DOHH2 (cell line): ENCODE measurements at regions not wholly inside any gene's neighbourhood (a gene's known extent, or its start where the extent isn't known, plus 50 kb on each side); places are given as distances from the start of the nearest gene placed in this dataset.

Source experiments
- H3F3A ChIP-seq: fragments of 200-600 bp; sonication (generic), shearing (Covaris generic); 2 replicates; pipeline ENCODE4 v1.6.0; 2016; ENCODE audit warnings: antibody characterized with exemption, mild to moderate bottlenecking; ENCODE audit not compliant: control insufficient read depth, insufficient read depth
- H3K27ac ChIP-seq: fragments of 200-600 bp; sonication (generic); 2 replicates; pipeline ENCODE4 v1.5.1; 2014; ENCODE audit warnings: low read depth, mild to moderate bottlenecking, low read length, moderate library complexity
- H3K27me3 ChIP-seq: fragments of 200-600 bp; sonication (generic); 2 replicates; pipeline ENCODE4 v1.6.1; 2014; ENCODE audit warnings: mild to moderate bottlenecking, low read length, mixed read lengths; ENCODE audit not compliant: control insufficient read depth
- H3K36me3 ChIP-seq: fragments of 200-600 bp; sonication (generic); 2 replicates; pipeline ENCODE4 v1.6.1; 2014; ENCODE audit warnings: mild to moderate bottlenecking, low read length, moderate library complexity, mixed read lengths; ENCODE audit not compliant: control insufficient read depth
- H3K4me1 ChIP-seq: fragments of 200-600 bp; sonication (generic); 2 replicates; pipeline ENCODE4 v1.6.1; 2014; ENCODE audit warnings: mild to moderate bottlenecking, low read length, mixed read lengths; ENCODE audit not compliant: control insufficient read depth
- H3K4me2 ChIP-seq: fragments of 200-600 bp; sonication (generic); 2 replicates; pipeline ENCODE4 v1.6.0; 2014; ENCODE audit warnings: mild to moderate bottlenecking, low read length, moderate library complexity
- H3K4me3 ChIP-seq: fragments of 200-600 bp; sonication (generic); 2 replicates; pipeline ENCODE4 v1.5.1; 2014; ENCODE audit warnings: mild to moderate bottlenecking, low read length, mixed read lengths
- H3K79me2 ChIP-seq: fragments of 200-600 bp; sonication (generic); 2 replicates; pipeline ENCODE4 v1.6.1; 2014; ENCODE audit warnings: mild to moderate bottlenecking, low read length, mixed read lengths; ENCODE audit not compliant: control insufficient read depth
- H3K9me2 ChIP-seq: fragments of 200-600 bp; sonication (generic); replicated peaks from 2 replicates; pipeline ENCODE4 v1.6.1; 2014; ENCODE audit warnings: mild to moderate bottlenecking, low read length, mixed read lengths; ENCODE audit not compliant: control insufficient read depth
- H3K9me3 ChIP-seq: fragments of 200-600 bp; sonication (generic); 2 replicates; pipeline ENCODE4 v1.6.1; 2014; ENCODE audit warnings: antibody characterized with exemption, low read length, mixed read lengths; ENCODE audit not compliant: control insufficient read depth, insufficient read depth
- H4K20me1 ChIP-seq: fragments of 200-600 bp; sonication (generic); 2 replicates; pipeline ENCODE4 v1.6.0; 2014; ENCODE audit warnings: low read depth, mild to moderate bottlenecking, antibody characterized with exemption, low read length, moderate library complexity; ENCODE audit not compliant: control insufficient read depth, insufficient read depth
- EZH2phosphoT487 ChIP-seq: fragments of 200-600 bp; sonication (generic); IDR thresholded peaks from 2 replicates; pipeline ENCODE4 v1.6.1; 2017; ENCODE audit warnings: borderline replicate concordance, mild to moderate bottlenecking, antibody characterized with exemption, low read length, moderate library complexity, mixed read lengths
- TF ChIP-seq, protein P1 (sequence below): fragments of 200-600 bp; sonication (generic); IDR thresholded peaks from one replicate; pipeline ENCODE4 v1.5.1; 2014; ENCODE audit warnings: antibody characterized with exemption, mild to moderate bottlenecking, low read depth, low read length; ENCODE audit not compliant: poor library complexity, severe bottlenecking

DNA sequence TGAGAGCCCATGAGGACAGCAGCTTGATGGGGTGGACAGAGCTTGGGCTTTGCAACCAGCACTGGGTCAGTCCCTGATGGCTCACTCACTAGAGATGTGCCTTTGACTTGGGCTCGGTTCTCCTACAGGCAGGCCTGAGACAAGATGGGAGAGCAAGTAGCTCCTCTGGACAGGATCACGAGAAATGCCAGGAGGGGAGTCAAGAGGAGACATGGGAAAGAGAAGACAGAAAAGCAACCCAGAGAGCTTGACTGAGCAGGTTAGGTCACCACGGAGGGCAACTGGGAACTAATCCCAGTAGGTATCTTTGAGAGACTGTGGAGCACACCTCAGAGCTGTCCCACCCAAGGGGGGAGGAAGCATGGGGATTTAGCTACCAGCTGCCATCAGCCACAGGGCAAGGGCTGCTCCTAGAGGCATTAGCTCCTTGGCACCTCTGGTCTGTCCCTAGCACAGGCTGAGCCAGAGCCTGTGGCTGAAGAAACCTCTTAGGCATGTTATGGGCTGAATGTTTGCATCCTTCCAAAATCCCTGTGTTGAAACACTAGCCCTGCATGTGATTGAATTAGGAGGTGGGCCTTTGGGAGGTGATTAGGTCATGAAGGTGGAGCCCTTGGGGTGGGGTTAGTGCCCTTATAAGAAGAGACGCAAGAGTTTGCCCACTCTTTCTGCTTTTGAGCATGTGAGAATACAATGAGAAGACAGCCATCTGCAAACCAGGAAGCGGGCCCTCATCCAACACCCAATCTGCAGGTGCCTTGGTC, 145.6 kb downstream of the SMIM20 start:
- no peak overlapping the region for H3K4me2 ChIP-seq
- no peaks in the 10 kb centered on the region for H3K9me3 ChIP-seq
- no peaks in the 10 kb centered on the region for H4K20me1 ChIP-seq
- no peak overlapping the region for H3K27ac ChIP-seq
- no peak overlapping the region for H3K4me3 ChIP-seq
- no peaks in the 10 kb centered on the region for H3K79me2 ChIP-seq
- no peaks in the 10 kb centered on the region for H3F3A ChIP-seq
- H3K9me2 ChIP-seq: no peaks in the 10 kb centered on the region
- TF ChIP-seq EZH2phosphoT487: no peak
- TF ChIP-seq, protein P1, sequence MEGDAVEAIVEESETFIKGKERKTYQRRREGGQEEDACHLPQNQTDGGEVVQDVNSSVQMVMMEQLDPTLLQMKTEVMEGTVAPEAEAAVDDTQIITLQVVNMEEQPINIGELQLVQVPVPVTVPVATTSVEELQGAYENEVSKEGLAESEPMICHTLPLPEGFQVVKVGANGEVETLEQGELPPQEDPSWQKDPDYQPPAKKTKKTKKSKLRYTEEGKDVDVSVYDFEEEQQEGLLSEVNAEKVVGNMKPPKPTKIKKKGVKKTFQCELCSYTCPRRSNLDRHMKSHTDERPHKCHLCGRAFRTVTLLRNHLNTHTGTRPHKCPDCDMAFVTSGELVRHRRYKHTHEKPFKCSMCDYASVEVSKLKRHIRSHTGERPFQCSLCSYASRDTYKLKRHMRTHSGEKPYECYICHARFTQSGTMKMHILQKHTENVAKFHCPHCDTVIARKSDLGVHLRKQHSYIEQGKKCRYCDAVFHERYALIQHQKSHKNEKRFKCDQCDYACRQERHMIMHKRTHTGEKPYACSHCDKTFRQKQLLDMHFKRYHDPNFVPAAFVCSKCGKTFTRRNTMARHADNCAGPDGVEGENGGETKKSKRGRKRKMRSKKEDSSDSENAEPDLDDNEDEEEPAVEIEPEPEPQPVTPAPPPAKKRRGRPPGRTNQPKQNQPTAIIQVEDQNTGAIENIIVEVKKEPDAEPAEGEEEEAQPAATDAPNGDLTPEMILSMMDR: no peak
- no peaks in the 10 kb centered on the region for H3K36me3 ChIP-seq
- H3K4me1 ChIP-seq: no peaks in the 10 kb centered on the region
- H3K27me3 ChIP-seq: peaks cover 7% of the 10 kb centered on the region; the same call in 1 of the 2 replicates

DNA sequence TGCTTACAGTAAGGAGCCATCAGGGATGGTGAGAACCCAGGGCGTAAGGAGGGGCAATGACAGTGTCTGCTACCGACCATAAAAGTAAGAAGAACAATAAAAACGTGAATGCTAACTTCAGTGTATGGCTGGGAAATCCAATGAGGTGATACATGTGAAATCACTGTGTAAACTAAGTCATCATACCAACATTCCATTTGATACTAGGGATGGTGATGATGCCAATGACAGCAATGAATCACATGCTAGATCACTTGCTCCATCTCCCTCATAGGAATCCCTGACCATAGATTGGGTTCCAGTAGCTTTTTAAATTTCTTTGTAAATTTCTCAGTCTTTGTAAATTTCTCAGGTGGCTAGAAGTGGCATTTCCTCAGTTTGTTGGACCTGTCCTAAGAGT, 146.3 kb downstream of the SMIM20 start:
- Histone ChIP-seq H3F3A (no peaks in the 10 kb centered on the region), H3K36me3 (no peaks in the 10 kb centered on the region)
- TF ChIP-seq, protein P1: no peak
- TF ChIP-seq EZH2phosphoT487: no peak

DNA sequence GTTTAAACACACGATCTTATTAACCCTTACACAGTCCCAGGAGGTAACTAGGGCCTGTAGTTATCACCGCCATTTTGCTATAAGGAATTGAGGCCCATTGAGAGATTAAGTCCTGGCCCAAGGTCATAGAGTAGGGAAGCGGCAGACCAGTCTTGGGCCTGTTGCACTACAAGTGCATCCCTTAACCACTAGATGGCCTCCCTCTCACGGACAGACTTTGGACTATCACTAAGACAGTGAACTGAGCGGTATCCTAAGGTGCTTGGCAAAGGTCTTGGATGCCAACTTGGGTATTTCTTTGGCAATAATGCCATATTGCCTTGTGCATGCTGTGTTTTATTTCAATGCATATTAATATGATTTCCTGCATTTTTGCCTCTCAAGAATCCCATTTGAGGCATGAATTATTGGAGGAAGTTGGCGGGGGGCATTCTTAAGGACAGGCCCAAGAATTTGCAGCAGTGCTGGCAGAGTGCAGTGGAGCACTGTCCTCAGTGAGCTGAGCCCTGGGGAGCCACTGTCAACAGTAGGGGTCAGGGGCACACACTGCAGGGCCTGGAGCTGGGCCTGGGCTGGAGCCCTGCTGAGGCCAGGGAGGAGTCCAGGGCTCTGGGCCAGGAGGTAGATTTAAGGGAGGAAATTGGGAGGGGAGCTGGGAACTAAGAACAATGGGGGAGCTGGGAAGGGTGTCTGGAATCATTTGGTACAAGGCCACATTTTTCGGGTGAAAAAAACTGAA, 147.4 kb downstream of the SMIM20 start:
- Histone ChIP-seq H3K4me2 (no peak overlapping the region), H3F3A (no peaks in the 10 kb centered on the region), H3K27me3 (peaks cover 7% of the 10 kb centered on the region; the same call in 1 of the 2 replicates), H4K20me1 (no peaks in the 10 kb centered on the region), H3K9me2 (no peaks in the 10 kb centered on the region), H3K9me3 (no peaks in the 10 kb centered on the region), H3K36me3 (no peaks in the 10 kb centered on the region), H3K4me3 (no peak overlapping the region), H3K27ac (no peak overlapping the region), H3K4me1 (no peaks in the 10 kb centered on the region), H3K79me2 (no peaks in the 10 kb centered on the region)
- no peak for TF ChIP-seq EZH2phosphoT487
- TF ChIP-seq, protein P1: peak; percentile 71

More for the DNA sequence above, 146.3 kb downstream of the SMIM20 start:
- Histone ChIP-seq H3K4me3 (no peak overlapping the region), H3K4me2 (no peak overlapping the region), H3K27me3 (peaks cover 7% of the 10 kb centered on the region; the same call in 1 of the 2 replicates), H3K9me3 (no peaks in the 10 kb centered on the region), H3K4me1 (no peaks in the 10 kb centered on the region), H4K20me1 (no peaks in the 10 kb centered on the region), H3K9me2 (no peaks in the 10 kb centered on the region), H3K79me2 (no peaks in the 10 kb centered on the region), H3K27ac (no peak overlapping the region)
